Renal cortical epithelial cell (primary cell): ENCODE measurements at regions not wholly inside any gene's neighbourhood (a gene's known extent, or its start where the extent isn't known, plus 50 kb on each side); places are given as distances from the start of the nearest gene placed in this dataset.
"Not testable (repeated sequence)": the region's sequence is repeated elsewhere in the genome, so short reads cannot be mapped to it uniquely, and the experiment has no call there.

Experiments used
- DNase-seq: peaks from one replicate; pipeline ENCODE4 v3.0.0-alpha.2; 2011; ENCODE audit warnings: low read depth

- no peak for DNase-seq
Measured at GRCh38 chr13:80737513-80737912, 396.6 kb upstream of the SPRY2 start.

GRCh38 chr13:80727321-80727975 is 386.5 kb upstream of the SPRY2 start:
- no peak for DNase-seq

DNA sequence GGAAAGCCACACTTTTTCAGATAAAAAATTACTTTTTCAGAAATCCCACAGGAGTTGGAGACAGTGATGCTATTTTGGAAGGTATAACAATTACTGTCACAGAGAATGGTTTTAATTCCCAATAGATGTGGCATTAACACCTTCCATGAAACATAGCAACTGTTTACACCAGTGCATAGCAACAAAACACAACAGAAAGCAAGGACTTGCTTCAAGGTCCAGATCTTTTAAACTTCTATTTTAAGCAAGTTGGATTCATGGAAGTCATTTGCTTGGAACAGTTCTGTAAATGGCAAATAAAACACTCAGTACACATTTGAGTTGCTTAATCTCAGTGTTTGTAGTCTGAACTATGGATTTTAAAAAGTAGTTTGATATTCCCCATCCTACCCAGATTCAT is 385.9 kb upstream of the SPRY2 start:
- no peak for DNase-seq

DNA sequence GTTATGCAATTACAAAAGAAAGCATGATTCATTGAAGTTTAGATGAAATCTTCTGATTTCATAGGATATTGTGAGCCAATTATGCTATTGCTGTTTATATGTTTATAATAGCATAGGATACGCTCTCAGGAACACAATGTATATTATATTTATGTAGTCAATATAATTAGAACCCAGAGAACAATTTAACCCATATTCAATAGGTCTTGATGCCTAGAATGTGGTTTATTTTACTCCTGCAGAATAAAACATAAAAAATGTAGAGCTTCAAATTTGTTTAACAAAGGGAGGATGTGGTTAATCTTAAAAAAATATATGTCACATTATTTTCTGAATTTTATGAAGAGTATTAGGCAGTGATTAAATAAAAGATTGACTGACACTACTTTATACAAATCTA is 380.8 kb upstream of the SPRY2 start:
- no peak for DNase-seq

DNA sequence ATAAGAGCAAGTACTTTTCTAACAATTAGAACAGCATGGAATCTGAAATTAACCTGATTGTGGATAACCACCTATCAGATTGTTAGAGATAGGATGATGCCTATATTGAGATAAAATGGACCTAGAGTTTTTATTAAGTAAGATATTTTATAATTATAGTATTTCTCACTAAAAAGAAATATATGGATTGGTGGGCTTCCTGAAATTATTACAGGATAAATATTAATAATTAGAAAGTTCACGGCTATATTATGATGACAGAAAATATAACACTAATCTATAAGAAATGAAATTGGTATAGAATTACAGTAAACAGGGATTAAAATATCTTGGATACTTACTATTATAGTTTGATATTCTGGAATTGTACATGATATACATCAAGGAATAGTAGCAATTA is 378.0 kb upstream of the SPRY2 start:
- no peak for DNase-seq

DNA sequence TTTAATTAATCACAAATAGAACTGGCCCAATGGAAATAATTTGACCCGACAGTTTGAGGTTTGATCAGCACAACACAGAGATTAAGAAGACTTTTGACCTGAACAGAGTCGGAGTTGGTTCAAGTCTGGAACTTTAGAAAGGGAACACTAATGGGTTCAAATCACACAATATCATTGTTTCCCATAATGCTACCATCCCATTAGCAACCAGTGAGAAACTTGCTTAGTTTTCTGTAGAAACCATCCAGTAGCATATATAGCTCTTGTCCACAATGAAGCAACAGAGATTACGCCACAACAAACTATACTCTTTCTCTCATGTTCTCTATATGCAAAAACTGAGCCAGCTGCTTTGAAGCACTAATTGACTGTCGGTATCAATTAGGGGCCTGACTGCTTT is 376.9 kb upstream of the SPRY2 start:
- DNase-seq: no peak

- peak; percentile 27 for DNase-seq
Measured at GRCh38 chr13:80716610-80717081, 375.7 kb upstream of the SPRY2 start.

DNA sequence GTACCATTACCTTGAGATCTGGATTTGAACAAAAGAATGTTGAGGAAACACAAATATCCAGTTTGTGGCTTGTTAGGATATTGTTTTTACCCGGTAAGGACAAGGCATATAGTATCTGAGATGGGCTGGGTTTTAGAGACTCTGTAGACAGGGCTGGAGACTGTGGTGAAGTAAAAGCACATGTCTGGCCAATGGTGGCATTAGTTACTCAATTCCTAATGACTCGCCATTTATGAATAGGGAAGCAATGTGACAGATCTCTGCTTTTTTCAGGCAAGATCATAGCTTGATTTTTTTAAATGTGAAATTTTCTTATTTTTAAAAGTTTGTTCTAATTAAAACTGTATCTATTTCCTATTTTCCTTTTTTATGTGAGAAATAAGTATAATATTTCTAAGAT is 371.1 kb upstream of the SPRY2 start:
- no peak for DNase-seq

- DNase-seq: no peak
Measured at GRCh38 chr13:80708791-80709190, 367.9 kb upstream of the SPRY2 start.

- no peak for DNase-seq
Measured at GRCh38 chr13:80707000-80707983, 366.4 kb upstream of the SPRY2 start.

- no peak for DNase-seq
Measured at GRCh38 chr13:80706164-80706471, 365.2 kb upstream of the SPRY2 start.

DNA sequence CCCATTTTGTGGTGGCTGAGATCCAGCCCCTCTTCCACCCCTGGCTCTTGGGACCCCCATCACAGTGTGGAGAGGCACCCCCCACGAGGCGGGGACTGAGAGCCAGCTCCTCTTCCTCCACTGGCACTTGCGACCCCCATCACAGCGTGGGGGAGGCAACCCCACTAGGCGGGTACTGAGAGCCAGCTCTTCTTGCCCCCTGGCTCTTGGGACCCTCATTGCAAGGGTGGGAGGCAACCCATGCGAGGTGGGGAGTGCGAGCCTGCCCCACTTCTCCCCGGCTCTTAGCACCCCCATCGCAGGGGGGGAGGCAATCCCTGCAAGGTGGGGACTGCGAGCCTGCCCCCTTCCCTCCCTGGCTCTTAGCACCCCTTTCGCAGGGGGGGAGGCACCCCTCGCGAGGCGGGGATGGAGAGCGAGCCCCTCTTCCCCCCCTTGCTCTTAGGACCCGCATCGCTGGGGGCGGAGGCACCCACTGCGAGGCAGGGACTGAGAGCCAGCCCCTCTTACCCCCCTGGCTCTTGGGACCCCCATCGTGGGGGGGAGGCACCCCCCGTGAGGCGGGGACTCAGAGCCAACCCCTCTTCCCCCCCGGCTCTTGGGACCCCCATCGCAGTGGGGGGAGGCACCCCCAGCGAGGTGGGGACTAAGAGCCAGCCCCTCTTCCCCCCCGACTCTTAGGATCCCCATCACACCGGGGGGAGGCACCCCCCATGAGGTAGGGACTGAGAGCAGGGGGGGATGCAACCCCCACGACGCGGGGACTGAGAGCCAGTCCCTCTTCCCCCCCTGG is 364.6 kb upstream of the SPRY2 start:
- no peak for DNase-seq

- DNase-seq: no peak
Measured at GRCh38 chr13:80704369-80704768, 363.4 kb upstream of the SPRY2 start.

GRCh38 chr13:80695841-80696240 is 354.9 kb upstream of the SPRY2 start:
- DNase-seq: no peak

DNA sequence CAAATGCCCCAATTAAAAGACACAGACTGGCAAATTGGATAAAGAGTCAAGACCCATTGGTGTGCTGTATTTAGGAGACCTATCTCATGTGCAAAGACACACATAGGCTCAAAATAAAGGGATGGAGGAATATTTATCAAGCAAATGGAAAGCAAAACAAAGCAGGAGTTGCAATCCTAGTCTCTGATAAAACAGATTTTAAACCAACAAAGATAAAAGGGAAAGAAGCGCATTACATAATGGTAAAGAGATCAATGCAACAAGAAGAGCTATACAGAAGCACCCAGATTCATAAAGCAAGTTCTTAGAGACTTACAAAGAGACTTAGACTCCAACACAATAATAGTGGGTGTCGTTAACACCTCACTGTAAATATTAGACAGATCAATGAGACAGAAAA is 350.9 kb upstream of the SPRY2 start:
- not testable (repeated sequence) for DNase-seq

GRCh38 chr13:80690208-80690607 is 349.3 kb upstream of the SPRY2 start:
- DNase-seq: no peak

GRCh38 chr13:80688593-80688992 is 347.7 kb upstream of the SPRY2 start:
- no peak for DNase-seq

DNA sequence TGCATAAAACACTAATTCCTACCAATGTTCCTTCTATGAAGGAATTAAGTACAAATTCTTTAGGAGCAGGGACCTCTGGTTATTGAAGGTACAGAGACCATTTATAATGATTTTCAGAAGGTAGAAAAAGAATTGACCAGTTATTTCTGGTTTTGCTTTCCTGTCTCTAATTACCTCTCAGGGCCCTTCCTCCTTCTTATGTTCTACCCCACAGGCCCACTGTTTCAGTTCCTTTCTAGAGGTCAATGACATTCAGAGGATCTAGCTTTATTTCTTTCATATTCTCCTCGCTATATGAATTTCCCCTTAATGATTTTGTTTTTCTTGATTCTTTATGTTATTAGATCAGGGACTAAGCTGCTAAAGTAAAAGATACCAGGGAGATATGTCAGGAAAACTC is 345.0 kb upstream of the SPRY2 start:
- DNase-seq: no peak

- DNase-seq: no peak
Measured at GRCh38 chr13:80684217-80684991, 343.5 kb upstream of the SPRY2 start.

- DNase-seq: no peak
Measured at GRCh38 chr13:80680786-80681366, 339.9 kb upstream of the SPRY2 start.

DNA sequence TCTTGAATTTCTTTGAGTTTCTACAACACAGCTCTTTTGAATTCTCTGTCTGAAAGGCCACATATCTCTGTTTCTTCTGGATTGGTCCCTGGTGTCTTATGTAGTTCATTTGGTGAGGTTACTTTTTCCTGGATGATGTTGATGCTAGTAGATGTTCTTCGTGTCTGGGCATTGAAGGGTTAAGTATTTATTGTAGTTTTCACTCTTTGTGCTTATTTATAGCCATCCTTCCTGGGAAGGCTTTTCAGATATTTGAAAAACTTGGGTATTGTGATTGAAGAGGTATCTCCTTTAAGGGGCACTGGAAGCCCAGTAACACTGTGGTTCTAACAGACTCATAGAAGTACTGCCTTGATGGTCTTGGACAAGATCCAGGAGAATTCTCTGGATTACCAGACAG is 338.5 kb upstream of the SPRY2 start:
- DNase-seq: no peak
